ENCODE measurements at regions not wholly inside any gene's neighbourhood (a gene's known extent, or its start where the extent isn't known, plus 50 kb on each side); places are given as distances from the start of the nearest gene placed in this dataset.

DNA sequence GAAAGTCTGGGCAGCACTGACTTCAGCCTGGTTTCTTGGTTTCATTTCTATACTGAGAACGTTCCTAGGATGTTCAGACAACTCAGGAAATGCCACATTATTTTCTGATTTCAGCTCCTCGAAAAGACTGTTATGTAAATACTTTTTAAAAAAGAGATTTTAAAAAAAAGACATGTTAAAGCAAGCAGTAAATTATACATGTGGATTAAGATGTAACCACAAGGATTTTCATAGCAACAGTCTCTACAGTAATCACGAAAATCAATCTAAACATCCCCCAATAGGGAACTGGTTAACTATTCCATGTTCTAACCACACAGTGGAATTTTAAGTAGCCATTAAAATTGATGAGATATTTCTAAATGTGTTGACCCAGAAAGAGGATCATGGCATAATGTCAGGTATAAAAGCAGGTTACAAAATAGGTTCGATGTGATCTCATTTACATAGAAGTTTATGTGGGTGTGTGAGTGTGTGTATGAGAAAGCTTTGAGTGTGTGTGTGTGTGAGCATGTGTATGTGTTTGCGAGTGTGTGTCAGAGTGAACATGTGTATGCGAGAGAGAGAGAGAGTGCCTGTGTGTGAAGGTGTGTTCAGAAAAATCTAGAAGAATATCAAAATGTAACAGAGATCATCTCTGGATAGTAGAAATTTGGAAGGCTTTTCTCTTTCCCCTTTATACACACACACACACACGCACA is 63.0 kb upstream of the ERCC4 start:
- ATAC-seq (no peak), DNase-seq (ENCODE audit: low read depth, low spot score) (no peak)
- no peak overlapping the region for H3K9ac ChIP-seq (ENCODE audit: low read length)
- no peak overlapping the region for H3K4me3 ChIP-seq (replicated peaks in 1 of 2; ENCODE audit: low read depth in 1 of 2, low read length in 2 of 2)
- no peaks in the 10 kb centered on the region for H4K20me1 ChIP-seq (ENCODE audit: insufficient read depth)
- H3K4me1 ChIP-seq (ENCODE audit: control insufficient read depth in 1 of 2, insufficient read depth in 2 of 2, low read length in 2 of 2), result no peaks in the 10 kb centered on the region
- H3K27me3 ChIP-seq (ENCODE audit: insufficient read depth, low read length), result peaks cover 37% of the 10 kb centered on the region
- TF ChIP-seq RAD21 (IDR thresholded peaks at IDR 0.05; ENCODE audit: low read depth) (no peak), EGR1 (IDR thresholded peaks at IDR 0.05; ENCODE audit: low read depth) (no peak), FOSL1 (IDR thresholded peaks at IDR 0.05; ENCODE audit: low read depth) (no peak), EZH2 (IDR thresholded peaks at IDR 0.05) (no peak), CEBPB (IDR thresholded peaks at IDR 0.05; ENCODE audit: low read depth) (no peak), YY1 (IDR thresholded peaks at IDR 0.05; ENCODE audit: extremely low read depth, insufficient replicate concordance, low read depth, low read length) (no peak), CBX3 (IDR thresholded peaks at IDR 0.05; ENCODE audit: low read depth) (no peak), POLR2AphosphoS5 (IDR thresholded peaks at IDR 0.05; ENCODE audit: low read depth, low read length) (no peak)
- TF ChIP-seq, protein P1, sequence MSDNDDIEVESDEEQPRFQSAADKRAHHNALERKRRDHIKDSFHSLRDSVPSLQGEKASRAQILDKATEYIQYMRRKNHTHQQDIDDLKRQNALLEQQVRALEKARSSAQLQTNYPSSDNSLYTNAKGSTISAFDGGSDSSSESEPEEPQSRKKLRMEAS (IDR thresholded peaks at IDR 0.05), result no peak
- TF ChIP-seq, protein P2, sequence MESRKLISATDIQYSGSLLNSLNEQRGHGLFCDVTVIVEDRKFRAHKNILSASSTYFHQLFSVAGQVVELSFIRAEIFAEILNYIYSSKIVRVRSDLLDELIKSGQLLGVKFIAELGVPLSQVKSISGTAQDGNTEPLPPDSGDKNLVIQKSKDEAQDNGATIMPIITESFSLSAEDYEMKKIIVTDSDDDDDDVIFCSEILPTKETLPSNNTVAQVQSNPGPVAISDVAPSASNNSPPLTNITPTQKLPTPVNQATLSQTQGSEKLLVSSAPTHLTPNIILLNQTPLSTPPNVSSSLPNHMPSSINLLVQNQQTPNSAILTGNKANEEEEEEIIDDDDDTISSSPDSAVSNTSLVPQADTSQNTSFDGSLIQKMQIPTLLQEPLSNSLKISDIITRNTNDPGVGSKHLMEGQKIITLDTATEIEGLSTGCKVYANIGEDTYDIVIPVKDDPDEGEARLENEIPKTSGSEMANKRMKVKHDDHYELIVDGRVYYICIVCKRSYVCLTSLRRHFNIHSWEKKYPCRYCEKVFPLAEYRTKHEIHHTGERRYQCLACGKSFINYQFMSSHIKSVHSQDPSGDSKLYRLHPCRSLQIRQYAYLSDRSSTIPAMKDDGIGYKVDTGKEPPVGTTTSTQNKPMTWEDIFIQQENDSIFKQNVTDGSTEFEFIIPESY (IDR thresholded peaks at IDR 0.05; ENCODE audit: extremely low read depth, insufficient replicate concordance, low read length), result no peak
- TF ChIP-seq, protein P3, sequence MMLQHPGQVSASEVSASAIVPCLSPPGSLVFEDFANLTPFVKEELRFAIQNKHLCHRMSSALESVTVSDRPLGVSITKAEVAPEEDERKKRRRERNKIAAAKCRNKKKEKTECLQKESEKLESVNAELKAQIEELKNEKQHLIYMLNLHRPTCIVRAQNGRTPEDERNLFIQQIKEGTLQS (IDR thresholded peaks at IDR 0.05), result no peak
- TF ChIP-seq, protein P4, sequence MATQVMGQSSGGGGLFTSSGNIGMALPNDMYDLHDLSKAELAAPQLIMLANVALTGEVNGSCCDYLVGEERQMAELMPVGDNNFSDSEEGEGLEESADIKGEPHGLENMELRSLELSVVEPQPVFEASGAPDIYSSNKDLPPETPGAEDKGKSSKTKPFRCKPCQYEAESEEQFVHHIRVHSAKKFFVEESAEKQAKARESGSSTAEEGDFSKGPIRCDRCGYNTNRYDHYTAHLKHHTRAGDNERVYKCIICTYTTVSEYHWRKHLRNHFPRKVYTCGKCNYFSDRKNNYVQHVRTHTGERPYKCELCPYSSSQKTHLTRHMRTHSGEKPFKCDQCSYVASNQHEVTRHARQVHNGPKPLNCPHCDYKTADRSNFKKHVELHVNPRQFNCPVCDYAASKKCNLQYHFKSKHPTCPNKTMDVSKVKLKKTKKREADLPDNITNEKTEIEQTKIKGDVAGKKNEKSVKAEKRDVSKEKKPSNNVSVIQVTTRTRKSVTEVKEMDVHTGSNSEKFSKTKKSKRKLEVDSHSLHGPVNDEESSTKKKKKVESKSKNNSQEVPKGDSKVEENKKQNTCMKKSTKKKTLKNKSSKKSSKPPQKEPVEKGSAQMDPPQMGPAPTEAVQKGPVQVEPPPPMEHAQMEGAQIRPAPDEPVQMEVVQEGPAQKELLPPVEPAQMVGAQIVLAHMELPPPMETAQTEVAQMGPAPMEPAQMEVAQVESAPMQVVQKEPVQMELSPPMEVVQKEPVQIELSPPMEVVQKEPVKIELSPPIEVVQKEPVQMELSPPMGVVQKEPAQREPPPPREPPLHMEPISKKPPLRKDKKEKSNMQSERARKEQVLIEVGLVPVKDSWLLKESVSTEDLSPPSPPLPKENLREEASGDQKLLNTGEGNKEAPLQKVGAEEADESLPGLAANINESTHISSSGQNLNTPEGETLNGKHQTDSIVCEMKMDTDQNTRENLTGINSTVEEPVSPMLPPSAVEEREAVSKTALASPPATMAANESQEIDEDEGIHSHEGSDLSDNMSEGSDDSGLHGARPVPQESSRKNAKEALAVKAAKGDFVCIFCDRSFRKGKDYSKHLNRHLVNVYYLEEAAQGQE (IDR thresholded peaks at IDR 0.05; ENCODE audit: low read depth), result no peak
- H3K9me3 ChIP-seq (ENCODE audit: control insufficient read depth in 1 of 2, insufficient read depth in 1 of 2, low read depth in 1 of 2, low read length in 2 of 2), result no peaks in the 10 kb centered on the region
- ChIA-PET POLR2A (no interaction called here), CTCF (no interaction called here), RAD21 (ENCODE audit: low non-redundant PET in 1 of 2, low total read pairs in 2 of 2, uncharacterized antibody in 2 of 2, unreplicated experiment in 2 of 2) (no interaction called here)
- BruUV-seq (replicated peaks), result no TSS peak
- H3K79me2 ChIP-seq (ENCODE audit: insufficient read depth, low read length), result no peaks in the 10 kb centered on the region
- no peak overlapping the region for H2AFZ ChIP-seq (ENCODE audit: low read depth, low read length, poor library complexity, severe bottlenecking)
- H3K27ac ChIP-seq (ENCODE audit: low read depth, low read length), result no peak overlapping the region
- no peak overlapping the region for H3K4me2 ChIP-seq (ENCODE audit: low read length)
- no peaks in the 10 kb centered on the region for H3K36me3 ChIP-seq (ENCODE audit: control insufficient read depth in 1 of 2, insufficient read depth in 2 of 2, low read length in 2 of 2)
- intact Hi-C loops (cut with micrococcal nuclease), result no loop called here
- no peaks in the 10 kb centered on the region for H3K9me2 ChIP-seq (ENCODE audit: insufficient read depth)
